ENCODE measurements at regions not wholly inside any gene's neighbourhood (a gene's known extent, or its start where the extent isn't known, plus 50 kb on each side); places are given as distances from the start of the nearest gene placed in this dataset.

DNA sequence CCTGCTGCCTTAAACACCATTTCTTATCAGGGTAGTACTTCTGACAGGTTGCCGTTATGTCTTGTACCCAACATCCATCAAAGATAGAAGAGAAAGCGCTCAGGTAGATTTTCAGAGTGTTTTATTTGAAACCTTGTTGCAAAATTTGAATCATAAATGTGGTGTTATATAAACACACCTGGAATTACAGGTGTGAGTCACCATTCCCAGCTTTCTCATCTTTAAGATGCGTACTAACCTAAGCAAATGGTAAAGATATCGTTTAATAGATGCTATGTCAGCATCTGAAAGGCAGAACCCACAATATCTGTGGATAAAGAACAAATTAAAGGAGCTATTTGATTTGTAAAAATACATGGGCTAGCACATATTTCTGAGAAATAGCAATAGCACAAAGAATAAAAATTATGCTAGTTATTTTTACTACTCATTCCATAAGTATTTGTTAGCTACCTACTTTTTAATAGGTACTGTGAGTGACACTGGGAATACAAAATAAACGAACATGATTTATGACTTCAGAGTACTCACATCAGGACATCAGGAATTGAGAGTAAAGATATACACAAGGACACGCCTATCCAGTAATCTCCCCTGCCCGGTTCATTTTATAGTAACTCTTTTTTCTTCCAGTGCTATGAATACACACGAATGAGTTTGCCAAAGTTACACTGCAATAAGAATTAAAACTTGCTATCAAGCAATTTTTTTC lies 193.8 kb downstream of the RBM43 start:
- TF ChIP-seq, protein P1, sequence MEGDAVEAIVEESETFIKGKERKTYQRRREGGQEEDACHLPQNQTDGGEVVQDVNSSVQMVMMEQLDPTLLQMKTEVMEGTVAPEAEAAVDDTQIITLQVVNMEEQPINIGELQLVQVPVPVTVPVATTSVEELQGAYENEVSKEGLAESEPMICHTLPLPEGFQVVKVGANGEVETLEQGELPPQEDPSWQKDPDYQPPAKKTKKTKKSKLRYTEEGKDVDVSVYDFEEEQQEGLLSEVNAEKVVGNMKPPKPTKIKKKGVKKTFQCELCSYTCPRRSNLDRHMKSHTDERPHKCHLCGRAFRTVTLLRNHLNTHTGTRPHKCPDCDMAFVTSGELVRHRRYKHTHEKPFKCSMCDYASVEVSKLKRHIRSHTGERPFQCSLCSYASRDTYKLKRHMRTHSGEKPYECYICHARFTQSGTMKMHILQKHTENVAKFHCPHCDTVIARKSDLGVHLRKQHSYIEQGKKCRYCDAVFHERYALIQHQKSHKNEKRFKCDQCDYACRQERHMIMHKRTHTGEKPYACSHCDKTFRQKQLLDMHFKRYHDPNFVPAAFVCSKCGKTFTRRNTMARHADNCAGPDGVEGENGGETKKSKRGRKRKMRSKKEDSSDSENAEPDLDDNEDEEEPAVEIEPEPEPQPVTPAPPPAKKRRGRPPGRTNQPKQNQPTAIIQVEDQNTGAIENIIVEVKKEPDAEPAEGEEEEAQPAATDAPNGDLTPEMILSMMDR (IDR thresholded peaks at IDR 0.05) = no peak
- no peak for TF ChIP-seq POLR2A (IDR thresholded peaks at IDR 0.05)
